Adrenal gland (tissue), 5 donors: ENCODE measurements at regions not wholly inside any gene's neighbourhood (a gene's known extent, or its start where the extent isn't known, plus 50 kb on each side); places are given as distances from the start of the nearest gene placed in this dataset.

ENCODE experiments used
- POLR2A ChIP-seq, 2 donors: fragments of 450-650 bp; IDR thresholded peaks; one replicate each; pipeline ENCODE4 v1.6.1; 2017; ENCODE audit warnings: antibody characterized with exemption in 2 of 2, mild to moderate bottlenecking in 2 of 2, moderate library complexity in 1 of 2
- TF ChIP-seq, protein P1 (sequence below), 6 experiments: fragments of 450-650 bp in 4 of 6; fragments of 200-600 bp in 2 of 6; sonication (generic) in 1 of 6; IDR thresholded peaks; 1 replicate in 5 of 6; 2 replicates in 1 of 6; pipeline versions ENCODE4 v1.5.1 to v1.8.0; 2016 to 2021; ENCODE audit warnings: antibody characterized with exemption in 6 of 6, mild to moderate bottlenecking in 2 of 6, moderate library complexity in 1 of 6
- donor health status: DM: no; HTN: no; CAD: no.

GRCh38 chr12:32051511-32052211, 55.0 kb upstream of the BICD1 start:
- no peak for TF ChIP-seq POLR2A (IDR thresholded peaks at IDR 0.05)
- TF ChIP-seq, protein P1, sequence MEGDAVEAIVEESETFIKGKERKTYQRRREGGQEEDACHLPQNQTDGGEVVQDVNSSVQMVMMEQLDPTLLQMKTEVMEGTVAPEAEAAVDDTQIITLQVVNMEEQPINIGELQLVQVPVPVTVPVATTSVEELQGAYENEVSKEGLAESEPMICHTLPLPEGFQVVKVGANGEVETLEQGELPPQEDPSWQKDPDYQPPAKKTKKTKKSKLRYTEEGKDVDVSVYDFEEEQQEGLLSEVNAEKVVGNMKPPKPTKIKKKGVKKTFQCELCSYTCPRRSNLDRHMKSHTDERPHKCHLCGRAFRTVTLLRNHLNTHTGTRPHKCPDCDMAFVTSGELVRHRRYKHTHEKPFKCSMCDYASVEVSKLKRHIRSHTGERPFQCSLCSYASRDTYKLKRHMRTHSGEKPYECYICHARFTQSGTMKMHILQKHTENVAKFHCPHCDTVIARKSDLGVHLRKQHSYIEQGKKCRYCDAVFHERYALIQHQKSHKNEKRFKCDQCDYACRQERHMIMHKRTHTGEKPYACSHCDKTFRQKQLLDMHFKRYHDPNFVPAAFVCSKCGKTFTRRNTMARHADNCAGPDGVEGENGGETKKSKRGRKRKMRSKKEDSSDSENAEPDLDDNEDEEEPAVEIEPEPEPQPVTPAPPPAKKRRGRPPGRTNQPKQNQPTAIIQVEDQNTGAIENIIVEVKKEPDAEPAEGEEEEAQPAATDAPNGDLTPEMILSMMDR (IDR thresholded peaks at IDR 0.05), result no peak
